Adrenal gland (tissue), 5 donors: ENCODE measurements at regions not wholly inside any gene's neighbourhood (a gene's known extent, or its start where the extent isn't known, plus 50 kb on each side); places are given as distances from the start of the nearest gene placed in this dataset.

Source experiments
- CTCF ChIP-seq, 6 experiments: fragments of 450-650 bp in 4 of 6; fragments of 200-600 bp in 2 of 6; sonication (generic) in 1 of 6; IDR thresholded peaks; 1 replicate in 5 of 6; 2 replicates in 1 of 6; pipeline versions ENCODE4 v1.5.1 to v1.8.0; 2016 to 2021; ENCODE audit warnings: antibody characterized with exemption in 6 of 6, mild to moderate bottlenecking in 2 of 6, moderate library complexity in 1 of 6
- POLR2A ChIP-seq, 2 donors: fragments of 450-650 bp; IDR thresholded peaks; one replicate each; pipeline ENCODE4 v1.6.1; 2017; ENCODE audit warnings: antibody characterized with exemption in 2 of 2, mild to moderate bottlenecking in 2 of 2, moderate library complexity in 1 of 2
- donor health status: DM: no; HTN: no; CAD: no.

- no peak for TF ChIP-seq POLR2A (IDR thresholded peaks at IDR 0.05)
- TF ChIP-seq CTCF (IDR thresholded peaks at IDR 0.05) = no peak
These were observed 124.5 kb upstream of the CSF3R start for GRCh38 chr1:36607263-36607651.
